ENCODE measurements at regions not wholly inside any gene's neighbourhood (a gene's known extent, or its start where the extent isn't known, plus 50 kb on each side); places are given as distances from the start of the nearest gene placed in this dataset.

DNA sequence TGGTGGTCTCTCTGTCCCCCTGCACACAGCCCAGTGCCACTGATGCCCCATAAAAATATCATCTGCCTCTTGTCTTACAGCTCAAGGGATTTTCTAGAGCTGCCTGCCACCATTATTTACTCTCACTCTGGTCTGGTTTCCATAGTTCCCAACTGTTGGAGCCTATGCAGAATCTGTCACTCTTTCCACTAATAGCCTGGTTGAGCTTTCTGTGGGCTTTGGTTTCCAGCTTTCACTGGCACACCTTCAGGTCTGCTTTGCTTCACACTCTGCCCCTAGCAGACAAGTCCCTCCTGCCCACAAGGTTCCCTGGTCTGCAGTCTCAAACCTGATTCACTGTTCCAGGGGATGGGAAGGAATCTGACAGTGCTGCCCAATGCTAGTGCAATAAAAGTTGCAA, 103.0 kb upstream of the FTMT start:
- no peaks in the 10 kb centered on the region for H3K36me3 ChIP-seq (ENCODE audit: insufficient read depth, low read length)
- H2AFZ ChIP-seq (ENCODE audit: low read length) = no peak overlapping the region
- H3K9me3 ChIP-seq (ENCODE audit: low read depth, low read length) = no peaks in the 10 kb centered on the region
- H4K20me1 ChIP-seq (ENCODE audit: insufficient read depth, low read length) = no peaks in the 10 kb centered on the region
- H3K4me2 ChIP-seq (ENCODE audit: insufficient read depth, low read length) = no peak overlapping the region
- no peak for DNase-seq (ENCODE audit: insufficient read length, low spot score, missing footprints)
- no peak overlapping the region for H3K27ac ChIP-seq (ENCODE audit: low read depth, low read length)
- H3K4me1 ChIP-seq (ENCODE audit: insufficient read depth, low read length) = no peaks in the 10 kb centered on the region
- no peaks in the 10 kb centered on the region for H3K27me3 ChIP-seq (ENCODE audit: insufficient read depth, low read length)
- TF ChIP-seq, protein P1, sequence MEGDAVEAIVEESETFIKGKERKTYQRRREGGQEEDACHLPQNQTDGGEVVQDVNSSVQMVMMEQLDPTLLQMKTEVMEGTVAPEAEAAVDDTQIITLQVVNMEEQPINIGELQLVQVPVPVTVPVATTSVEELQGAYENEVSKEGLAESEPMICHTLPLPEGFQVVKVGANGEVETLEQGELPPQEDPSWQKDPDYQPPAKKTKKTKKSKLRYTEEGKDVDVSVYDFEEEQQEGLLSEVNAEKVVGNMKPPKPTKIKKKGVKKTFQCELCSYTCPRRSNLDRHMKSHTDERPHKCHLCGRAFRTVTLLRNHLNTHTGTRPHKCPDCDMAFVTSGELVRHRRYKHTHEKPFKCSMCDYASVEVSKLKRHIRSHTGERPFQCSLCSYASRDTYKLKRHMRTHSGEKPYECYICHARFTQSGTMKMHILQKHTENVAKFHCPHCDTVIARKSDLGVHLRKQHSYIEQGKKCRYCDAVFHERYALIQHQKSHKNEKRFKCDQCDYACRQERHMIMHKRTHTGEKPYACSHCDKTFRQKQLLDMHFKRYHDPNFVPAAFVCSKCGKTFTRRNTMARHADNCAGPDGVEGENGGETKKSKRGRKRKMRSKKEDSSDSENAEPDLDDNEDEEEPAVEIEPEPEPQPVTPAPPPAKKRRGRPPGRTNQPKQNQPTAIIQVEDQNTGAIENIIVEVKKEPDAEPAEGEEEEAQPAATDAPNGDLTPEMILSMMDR (IDR thresholded peaks at IDR 0.05; ENCODE audit: extremely low read depth, low read depth, low read length) = no peak
- H3K79me2 ChIP-seq (ENCODE audit: insufficient read depth, low read length) = no peaks in the 10 kb centered on the region
- H3K4me3 ChIP-seq (ENCODE audit: insufficient read depth, low read length) = no peak overlapping the region

DNA sequence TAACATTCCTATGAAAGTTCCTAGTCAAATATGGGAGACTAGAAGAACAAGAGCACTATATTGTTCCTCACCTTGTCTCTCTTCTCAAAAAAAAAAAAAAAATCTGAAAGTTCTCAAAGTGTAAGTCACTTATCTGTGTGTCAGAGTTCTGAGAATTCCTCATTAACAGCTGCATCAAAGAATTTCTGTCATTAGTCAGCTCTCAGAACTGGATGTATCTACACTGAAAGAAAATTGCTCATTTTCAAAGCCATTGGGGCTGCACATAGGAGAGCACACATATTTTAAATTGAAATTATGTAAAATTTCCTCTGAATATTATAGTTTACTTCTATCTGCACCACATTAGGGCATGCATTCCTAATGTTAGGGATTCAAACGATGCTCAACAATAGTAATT, 99.5 kb upstream of the FTMT start:
- Histone ChIP-seq H2AFZ (ENCODE audit: low read length) (no peak overlapping the region), H4K20me1 (ENCODE audit: insufficient read depth, low read length) (no peaks in the 10 kb centered on the region), H3K9me3 (ENCODE audit: low read depth, low read length) (no peaks in the 10 kb centered on the region), H3K4me2 (ENCODE audit: insufficient read depth, low read length) (no peak overlapping the region), H3K27ac (ENCODE audit: low read depth, low read length) (no peak overlapping the region), H3K79me2 (ENCODE audit: insufficient read depth, low read length) (no peaks in the 10 kb centered on the region), H3K36me3 (ENCODE audit: insufficient read depth, low read length) (no peaks in the 10 kb centered on the region), H3K4me3 (ENCODE audit: insufficient read depth, low read length) (no peak overlapping the region), H3K4me1 (ENCODE audit: insufficient read depth, low read length) (no peaks in the 10 kb centered on the region), H3K27me3 (ENCODE audit: insufficient read depth, low read length) (no peaks in the 10 kb centered on the region)
- TF ChIP-seq, protein P1 (IDR thresholded peaks at IDR 0.05; ENCODE audit: extremely low read depth, low read depth, low read length) = no peak
- DNase-seq (ENCODE audit: insufficient read length, low spot score, missing footprints) = no peak

DNA sequence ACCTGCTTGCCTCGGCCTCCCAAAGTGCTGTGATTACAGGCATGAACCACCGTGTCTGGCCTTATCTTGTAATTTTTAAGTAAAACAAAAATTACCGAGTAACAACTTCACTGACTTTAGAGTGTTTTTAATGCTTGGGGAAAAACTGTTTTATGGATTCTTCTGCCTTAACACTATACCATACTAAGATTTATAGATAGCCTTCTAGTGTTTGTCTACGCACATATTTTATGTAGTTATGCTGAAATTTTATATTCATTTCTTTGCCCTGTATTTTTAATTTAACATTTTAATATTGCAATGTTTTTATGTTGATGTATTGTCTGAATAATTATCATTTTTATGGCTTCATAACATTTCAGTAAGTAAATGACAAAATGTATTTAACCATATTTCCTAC, 96.4 kb upstream of the FTMT start:
- DNase-seq (ENCODE audit: insufficient read length, low spot score, missing footprints) = no peak

DNA sequence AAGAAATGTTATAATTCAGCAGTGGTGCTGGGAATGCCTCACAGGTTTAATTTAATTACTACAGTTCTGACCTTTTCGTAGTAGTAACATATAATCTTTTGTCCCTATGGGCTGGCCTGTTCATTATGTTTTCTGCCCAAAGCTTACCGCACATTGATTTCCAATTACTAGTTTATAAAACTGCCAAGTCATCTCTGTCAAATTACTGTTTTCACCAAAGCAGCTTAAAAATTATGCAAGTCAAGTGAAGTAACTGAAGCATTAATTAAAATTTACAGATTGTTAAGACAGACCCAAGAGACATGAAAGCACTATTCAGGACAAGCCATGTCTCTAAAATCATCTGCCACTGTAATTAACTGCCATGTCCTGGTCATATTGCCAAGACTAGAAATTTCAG, 93.9 kb upstream of the FTMT start:
- TF ChIP-seq, protein P1 (IDR thresholded peaks at IDR 0.05; ENCODE audit: extremely low read depth, low read depth, low read length) = no peak
- Histone ChIP-seq H3K4me3 (ENCODE audit: insufficient read depth, low read length) (no peak overlapping the region), H3K4me1 (ENCODE audit: insufficient read depth, low read length) (no peaks in the 10 kb centered on the region), H3K36me3 (ENCODE audit: insufficient read depth, low read length) (no peaks in the 10 kb centered on the region), H3K27me3 (ENCODE audit: insufficient read depth, low read length) (no peaks in the 10 kb centered on the region), H4K20me1 (ENCODE audit: insufficient read depth, low read length) (no peaks in the 10 kb centered on the region), H3K4me2 (ENCODE audit: insufficient read depth, low read length) (no peak overlapping the region), H3K79me2 (ENCODE audit: insufficient read depth, low read length) (no peaks in the 10 kb centered on the region), H3K9me3 (ENCODE audit: low read depth, low read length) (no peaks in the 10 kb centered on the region), H2AFZ (ENCODE audit: low read length) (no peak overlapping the region), H3K27ac (ENCODE audit: low read depth, low read length) (no peak overlapping the region)
- DNase-seq (ENCODE audit: insufficient read length, low spot score, missing footprints) = no peak

More for the DNA sequence above, 96.4 kb upstream of the FTMT start:
- Histone ChIP-seq H3K79me2 (ENCODE audit: insufficient read depth, low read length) (no peaks in the 10 kb centered on the region), H3K9me3 (ENCODE audit: low read depth, low read length) (no peaks in the 10 kb centered on the region), H3K36me3 (ENCODE audit: insufficient read depth, low read length) (no peaks in the 10 kb centered on the region), H3K27ac (ENCODE audit: low read depth, low read length) (no peak overlapping the region), H4K20me1 (ENCODE audit: insufficient read depth, low read length) (no peaks in the 10 kb centered on the region), H2AFZ (ENCODE audit: low read length) (no peak overlapping the region), H3K4me2 (ENCODE audit: insufficient read depth, low read length) (no peak overlapping the region), H3K27me3 (ENCODE audit: insufficient read depth, low read length) (no peaks in the 10 kb centered on the region), H3K4me3 (ENCODE audit: insufficient read depth, low read length) (no peak overlapping the region), H3K4me1 (ENCODE audit: insufficient read depth, low read length) (no peaks in the 10 kb centered on the region)
- TF ChIP-seq, protein P1 (IDR thresholded peaks at IDR 0.05; ENCODE audit: extremely low read depth, low read depth, low read length) = no peak

All from osteoblast (primary cell).